ENCODE measurements at regions not wholly inside any gene's neighbourhood (a gene's known extent, or its start where the extent isn't known, plus 50 kb on each side); places are given as distances from the start of the nearest gene placed in this dataset.

DNA sequence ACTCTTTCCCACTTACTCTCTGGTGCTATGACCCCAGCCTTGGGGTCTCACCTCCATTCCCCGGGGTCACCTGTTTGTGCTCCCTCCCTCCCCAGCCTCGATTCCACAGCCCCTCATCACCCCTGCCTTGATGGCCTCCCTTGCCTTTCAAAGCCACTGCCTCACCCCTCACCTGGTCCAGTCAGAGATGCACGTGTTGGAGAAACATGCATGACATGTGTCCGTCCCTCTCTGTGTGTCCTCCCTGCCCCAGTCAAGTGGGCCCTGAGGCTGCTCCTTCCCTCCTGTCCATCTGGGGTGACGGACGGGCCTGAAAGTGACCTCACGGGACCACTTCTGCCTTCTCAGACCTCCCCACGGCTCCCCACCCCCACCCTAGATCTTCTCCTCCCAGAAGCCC, 82.3 kb upstream of the TWIST2 start:
- TF ChIP-seq, protein P1, sequence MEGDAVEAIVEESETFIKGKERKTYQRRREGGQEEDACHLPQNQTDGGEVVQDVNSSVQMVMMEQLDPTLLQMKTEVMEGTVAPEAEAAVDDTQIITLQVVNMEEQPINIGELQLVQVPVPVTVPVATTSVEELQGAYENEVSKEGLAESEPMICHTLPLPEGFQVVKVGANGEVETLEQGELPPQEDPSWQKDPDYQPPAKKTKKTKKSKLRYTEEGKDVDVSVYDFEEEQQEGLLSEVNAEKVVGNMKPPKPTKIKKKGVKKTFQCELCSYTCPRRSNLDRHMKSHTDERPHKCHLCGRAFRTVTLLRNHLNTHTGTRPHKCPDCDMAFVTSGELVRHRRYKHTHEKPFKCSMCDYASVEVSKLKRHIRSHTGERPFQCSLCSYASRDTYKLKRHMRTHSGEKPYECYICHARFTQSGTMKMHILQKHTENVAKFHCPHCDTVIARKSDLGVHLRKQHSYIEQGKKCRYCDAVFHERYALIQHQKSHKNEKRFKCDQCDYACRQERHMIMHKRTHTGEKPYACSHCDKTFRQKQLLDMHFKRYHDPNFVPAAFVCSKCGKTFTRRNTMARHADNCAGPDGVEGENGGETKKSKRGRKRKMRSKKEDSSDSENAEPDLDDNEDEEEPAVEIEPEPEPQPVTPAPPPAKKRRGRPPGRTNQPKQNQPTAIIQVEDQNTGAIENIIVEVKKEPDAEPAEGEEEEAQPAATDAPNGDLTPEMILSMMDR (IDR thresholded peaks at IDR 0.05): no peak
- no peak for TF ChIP-seq POLR2A (IDR thresholded peaks at IDR 0.05)
